HK-2 (cell line): ENCODE measurements at regions not wholly inside any gene's neighbourhood (a gene's known extent, or its start where the extent isn't known, plus 50 kb on each side); places are given as distances from the start of the nearest gene placed in this dataset.

Experiments used
- DNase-seq: peaks from one replicate; pipeline ENCODE4 v3.0.0-alpha.2; 2018; ENCODE audit not compliant: unreplicated experiment

DNA sequence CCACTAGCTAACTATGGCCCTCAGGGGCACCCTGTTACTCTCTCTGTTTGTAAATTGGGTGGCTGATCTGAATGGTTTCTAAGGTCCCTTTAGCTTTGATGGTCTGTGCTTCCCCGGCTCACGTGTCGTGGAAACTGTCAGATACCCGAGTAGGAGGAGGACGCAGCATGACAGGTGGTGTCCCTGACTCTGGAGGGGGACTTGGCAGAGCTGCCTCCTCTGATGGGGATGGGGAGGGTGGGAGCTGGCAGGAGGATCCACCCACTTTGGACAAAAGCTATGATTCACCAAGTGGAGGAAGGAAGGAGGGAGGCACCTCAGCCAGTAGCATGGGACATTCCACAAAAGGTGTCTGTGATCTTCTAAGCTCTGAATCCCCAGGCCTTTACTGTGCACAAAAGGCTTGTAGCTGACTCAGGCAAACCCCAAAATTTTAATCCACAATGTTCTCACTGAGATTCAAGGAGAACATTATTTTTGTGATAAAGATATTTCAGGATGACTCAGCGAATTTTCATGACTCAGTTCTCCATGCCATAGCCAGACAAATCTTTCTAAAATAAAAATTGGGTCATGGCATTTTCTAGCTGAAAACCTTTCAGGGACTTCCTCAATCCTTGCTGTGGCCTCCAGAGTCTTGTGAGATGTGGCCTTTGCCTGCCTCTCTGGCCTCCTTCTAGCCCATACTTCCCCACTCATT is 131.0 kb upstream of the BRINP1 start:
- no peak for DNase-seq

DNA sequence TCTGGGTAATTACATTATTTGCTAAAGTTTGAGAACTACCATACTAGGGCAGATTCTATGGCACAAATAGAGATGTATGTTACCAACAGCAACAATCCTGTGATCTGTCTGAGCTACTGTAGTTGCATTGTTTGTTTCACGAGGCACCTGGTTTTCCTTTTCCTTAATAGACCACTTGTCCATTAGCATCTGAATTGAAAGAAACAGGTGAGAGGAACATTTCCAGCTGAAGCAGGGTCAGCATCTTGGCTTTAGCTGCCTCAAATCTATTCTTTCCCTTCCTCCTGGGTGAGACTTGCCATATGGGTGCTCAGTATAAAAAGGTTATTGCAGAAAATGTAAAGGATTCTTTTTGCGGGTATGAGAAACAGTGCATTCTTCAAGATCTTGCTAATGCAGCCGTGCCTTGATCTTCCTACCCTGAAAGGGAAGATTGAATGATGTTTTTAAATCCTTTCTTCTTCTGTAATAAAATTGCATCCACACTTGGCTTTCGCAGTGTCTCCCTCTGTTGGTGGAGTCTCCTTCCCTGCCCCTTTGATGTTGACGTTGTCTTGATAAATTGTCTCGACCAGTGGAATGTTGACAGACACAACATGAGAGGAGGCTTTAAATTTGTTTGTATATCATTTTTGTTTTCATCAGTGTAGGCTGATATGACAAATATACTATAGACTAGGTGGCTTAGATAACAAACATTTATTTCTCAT is 118.0 kb upstream of the BRINP1 start:
- no peak for DNase-seq

DNA sequence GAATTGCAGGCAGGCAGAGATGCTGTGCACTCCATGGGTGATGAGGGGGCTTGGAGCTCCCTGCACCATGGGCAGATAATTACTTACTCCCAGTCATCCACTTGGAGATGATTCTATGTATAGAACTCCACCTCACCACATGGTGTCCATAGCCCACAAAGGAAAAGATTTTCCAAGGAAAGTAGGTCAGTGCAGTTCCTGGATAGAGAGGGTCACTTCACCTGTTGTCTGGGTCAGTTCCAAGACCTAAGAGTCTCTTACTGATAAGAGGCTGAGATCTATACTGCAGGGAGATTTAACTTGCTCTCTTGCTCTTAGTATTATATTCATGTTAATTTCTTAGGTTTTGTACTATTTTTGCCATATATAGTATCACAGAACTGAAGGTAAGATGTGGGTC is 113.9 kb upstream of the BRINP1 start:
- DNase-seq = no peak

DNA sequence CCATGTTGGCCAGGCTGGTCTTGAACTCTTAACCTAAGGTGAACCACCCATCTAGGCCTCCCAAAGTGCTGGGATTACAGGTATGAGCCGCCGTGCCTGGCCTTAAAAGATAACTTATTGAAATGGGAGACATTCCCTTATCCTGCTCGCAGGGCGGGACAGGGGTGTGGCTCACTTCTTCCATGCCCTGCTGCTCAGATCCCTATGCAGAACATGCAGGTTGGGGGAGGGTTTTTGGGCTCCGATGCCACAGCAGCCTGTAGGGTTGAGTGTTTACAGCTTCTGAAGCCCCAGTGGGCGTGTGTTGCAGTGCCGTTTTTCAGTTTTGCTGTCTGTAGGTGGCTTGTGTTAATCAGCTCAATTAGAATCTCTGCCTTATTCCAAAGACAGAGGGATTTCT is 108.0 kb upstream of the BRINP1 start:
- DNase-seq = no peak

DNA sequence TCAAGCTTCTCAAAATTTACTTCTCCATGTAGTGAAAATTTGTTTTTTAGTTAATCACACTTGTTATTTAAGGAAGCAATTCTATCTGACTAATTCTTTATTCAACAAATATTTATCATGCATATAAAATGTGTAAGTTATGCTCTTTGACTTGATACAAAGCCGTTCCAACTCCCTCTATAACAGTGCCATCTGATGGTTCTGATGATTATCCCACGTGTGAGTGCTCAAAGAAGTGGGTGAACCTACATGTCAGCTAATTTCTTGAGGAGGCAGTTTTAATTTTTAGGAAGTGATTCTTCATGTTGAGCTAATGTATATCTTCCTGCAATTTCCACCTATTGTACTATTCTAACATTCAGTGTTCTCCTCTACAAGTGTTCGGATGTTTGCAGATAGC is 88.8 kb upstream of the BRINP1 start:
- no peak for DNase-seq

DNA sequence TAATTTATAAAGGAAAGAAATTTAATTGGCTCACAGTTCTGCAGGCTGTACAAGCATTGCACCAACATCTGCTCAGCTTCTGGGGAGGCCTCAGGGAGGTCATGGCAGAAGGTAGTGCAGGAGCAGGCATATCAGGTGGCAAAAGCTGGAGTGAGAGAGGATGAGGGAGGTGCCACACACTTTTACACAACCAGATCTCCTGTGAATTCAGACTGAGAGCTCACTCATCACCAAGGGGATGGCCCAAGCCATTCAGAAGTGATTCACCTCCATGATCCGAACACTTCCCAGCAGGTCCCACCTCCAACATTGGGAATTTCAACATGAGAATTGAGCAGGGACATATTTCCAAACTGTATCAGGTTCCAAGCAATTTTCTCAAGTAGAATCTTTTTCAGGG is 84.7 kb upstream of the BRINP1 start:
- no peak for DNase-seq

DNA sequence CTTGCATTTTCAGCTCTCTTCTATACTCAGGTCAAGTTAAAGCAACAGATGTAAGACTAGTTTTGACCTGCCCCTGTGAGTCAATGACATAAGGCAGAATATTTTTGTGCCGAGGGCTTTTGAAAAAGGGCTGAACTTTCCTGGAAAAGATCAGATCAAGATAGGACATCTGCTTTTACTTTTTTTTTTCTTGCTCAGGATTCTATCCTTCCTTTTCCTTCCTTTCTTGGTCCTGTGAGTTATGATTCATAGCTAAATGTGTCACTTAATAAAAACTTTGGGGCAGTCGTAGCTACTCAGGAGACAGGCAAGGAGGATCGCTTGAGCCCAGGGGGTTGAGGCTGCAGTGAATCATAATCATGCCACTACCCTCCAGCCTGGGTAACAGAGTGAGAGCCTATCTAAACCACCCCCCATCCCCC is 84.3 kb upstream of the BRINP1 start:
- peak; percentile 27 for DNase-seq

DNA sequence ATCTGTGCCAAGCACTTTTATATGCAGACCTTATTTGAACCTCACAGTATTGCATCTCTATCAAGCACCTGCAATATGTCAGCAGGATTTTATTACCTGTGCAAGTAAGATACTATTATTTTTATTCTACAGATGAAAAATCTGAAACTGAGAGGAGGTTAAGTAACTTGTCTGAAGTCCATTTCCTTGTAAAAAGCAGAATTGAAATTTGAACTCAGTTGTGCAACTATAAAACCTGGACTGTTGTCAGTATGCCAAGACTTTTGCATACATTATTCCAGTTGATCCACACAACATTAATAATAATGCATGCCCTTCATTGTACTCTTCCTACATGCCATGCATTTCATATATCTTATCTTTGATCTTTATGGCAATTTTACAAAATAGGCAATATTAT is 82.2 kb upstream of the BRINP1 start:
- no peak for DNase-seq

DNA sequence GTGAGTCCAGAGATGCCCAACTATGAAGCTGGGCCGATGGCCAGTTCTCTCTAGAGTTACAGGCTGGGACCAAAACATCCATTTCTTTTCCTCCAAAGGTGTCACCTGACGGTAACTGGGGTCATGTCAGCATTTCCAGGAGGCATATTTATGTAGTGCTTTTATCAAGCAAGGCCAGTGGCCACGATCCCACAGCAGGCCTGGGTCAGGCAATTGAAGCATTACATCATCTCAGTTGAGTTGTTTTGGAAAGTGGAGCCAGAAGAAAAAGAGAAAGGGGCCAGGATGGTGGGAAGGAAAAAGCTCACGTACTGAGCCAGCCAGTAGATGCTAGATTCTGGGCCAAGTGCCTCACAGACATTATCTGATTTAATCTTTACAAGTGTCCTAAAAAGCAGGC is 73.9 kb upstream of the BRINP1 start:
- no peak for DNase-seq

DNA sequence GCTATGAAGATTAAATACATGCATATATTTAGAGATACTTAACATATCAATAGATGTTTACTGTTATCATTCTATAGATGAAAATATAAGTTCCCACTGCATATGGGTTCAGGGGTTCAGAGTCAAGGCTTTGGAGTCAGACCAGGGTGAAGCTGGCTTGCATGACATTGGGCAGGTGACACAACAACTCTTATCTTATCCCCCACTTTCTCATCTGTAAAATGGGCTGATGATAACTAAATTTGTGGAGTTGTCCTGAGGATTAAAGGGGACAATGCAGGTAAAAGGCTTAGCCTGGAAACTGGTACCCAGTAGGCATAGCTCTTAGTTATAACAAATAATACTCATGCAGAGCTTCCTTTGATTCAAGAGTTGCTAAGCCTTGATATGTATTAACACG is 72.6 kb upstream of the BRINP1 start:
- DNase-seq = no peak

DNA sequence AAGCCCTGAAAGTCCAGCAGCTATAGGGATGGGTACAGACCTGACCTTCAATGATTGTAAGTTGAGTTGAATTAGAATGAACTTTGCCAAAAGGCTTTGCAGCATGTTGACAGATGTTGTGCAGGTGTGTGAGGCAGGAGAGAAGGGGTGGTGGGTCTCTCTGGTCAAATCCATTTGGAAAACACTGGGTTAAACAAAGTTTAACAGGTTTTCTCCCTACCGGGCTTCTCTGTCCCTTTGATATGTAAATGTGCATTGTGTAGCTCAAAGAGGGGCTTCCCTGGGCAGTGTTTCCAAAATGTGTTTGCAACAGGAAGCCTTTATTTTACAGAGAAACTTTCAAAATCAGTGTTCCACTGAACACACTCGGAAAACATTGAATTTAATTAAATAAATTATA is 72.1 kb upstream of the BRINP1 start:
- no peak for DNase-seq

DNA sequence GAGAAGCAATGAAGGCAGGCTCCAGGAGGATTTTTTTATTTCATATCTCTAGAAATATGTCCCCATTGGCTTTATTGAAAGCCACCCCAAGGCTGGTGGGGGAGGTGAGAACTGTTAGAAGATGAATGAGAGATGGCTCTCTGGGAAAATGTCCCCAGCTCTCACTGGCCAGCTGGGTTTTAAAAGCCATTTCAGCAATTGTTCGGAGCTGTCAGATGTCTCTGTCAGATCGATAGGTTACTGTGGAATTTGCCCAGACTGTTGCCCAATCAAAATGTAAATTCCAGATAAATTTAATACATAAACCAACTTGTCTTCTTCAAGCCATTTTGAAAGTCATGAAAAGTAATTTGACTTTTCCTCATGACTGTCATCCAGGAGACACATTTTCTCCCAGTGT is 67.0 kb upstream of the BRINP1 start:
- no peak for DNase-seq

DNA sequence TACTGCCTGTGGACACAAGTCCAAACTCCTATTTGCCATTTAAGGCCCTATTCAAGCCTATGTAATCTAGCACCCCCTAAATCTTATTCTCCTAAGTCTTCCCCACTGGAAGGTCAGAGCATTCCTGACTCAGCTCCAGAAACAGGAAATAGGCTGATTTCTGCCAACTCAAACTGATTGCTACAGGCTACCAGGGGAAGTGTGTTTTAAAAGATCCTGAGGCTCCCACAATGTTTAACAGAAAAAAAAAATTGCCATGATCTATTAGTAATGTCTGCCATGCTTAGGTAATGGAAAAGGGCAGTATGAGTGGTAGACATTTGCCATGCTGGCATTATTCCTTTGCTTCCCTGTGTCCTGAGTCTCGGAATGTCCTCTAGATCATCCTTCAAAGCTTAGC is 65.8 kb upstream of the BRINP1 start:
- no peak for DNase-seq

DNA sequence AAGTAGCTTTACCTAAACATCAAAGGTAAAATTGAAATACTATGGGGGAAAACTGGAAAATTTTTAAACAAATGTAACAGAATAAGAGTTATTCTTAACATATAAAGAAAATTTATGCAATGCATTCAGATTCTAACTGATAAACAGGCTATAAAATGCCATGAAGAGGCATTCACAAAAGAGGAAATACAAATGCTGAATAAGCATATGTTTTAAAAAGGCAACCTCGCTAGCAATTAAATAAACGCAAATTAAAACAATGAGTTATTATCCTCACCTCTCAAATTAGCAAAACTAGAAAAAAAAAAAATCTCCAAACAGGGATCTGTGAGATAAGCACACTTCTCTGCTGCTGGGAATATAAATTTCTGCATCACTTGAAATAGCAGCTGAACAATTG is 63.2 kb upstream of the BRINP1 start:
- no peak for DNase-seq

DNA sequence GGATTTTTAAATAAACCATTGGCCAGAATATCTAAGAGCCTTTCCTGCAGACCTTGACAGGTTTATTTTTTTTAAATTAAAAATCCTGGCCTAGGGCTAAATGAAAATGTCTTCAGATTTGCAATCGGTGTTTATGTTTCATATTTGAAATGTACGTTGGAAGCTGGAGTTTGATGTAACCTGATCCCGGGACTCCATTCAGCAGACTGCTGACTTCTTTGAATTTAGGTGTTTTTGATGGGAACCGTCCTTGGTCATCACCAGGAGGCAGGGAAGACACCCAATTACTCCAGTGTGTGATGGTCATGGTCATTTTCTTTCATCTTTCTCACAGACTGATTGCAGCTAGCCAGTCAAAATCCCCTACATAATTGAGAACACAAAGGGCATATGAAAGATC is 60.1 kb upstream of the BRINP1 start:
- no peak for DNase-seq

DNA sequence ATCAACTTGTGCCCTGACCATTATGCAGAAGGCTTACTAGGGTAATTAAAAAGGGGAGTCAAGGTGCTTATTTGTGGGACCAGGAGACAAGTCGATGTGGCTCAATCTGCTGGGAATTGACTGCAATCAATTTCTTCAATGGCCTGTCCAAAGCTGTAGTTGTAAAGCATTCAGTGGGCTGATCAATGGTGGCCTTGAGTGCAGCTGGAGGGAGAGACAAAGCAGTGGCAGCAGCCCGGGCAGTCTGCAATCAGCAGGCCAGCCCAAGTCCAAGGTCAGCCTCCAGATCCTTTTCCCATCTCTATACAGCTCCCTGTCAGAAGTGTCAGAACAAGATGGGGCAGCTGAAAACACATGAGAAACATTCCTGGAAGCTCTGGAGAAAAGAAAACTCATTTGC is 51.0 kb upstream of the BRINP1 start:
- DNase-seq = no peak
